ENCODE measurements at regions not wholly inside any gene's neighbourhood (a gene's known extent, or its start where the extent isn't known, plus 50 kb on each side); places are given as distances from the start of the nearest gene placed in this dataset.

DNA sequence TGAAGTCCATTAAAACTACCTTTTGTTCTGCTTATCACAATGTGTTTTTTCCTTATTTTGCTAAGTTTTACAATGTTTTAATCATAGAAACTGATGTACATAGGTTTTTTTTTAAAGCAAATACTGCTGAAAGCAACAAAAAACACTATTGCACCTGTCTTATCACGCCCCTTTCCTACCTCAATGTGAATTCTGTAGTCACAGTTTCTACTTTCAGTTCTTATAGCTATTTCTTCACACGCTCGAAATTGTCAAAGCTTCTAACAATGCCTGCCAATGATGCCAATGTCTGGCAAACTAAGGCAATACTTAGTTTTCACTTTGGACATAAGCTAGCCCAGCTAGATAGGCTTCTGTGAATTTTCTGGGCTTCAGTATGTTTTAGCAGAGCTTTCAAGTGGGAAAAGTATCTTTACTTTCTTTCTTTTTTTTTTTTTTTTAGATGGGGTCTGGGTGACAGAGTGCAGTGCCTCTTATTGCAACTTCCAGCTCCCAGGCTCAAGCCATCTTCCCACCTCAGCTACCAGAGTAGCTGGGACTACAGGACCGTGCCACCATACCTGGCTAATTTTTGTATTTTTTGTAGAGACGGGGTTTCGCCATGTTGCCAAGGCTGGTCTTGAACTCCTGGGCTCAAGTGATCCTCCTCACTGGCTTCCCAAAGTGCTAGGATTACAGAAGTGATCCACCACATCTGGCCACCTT lies 85.5 kb upstream of the HTR1B start:
- intact Hi-C loops (cut with micrococcal nuclease) (no loop called here), dilution Hi-C loops (cut with MboI; ENCODE audit: extremely low pct_ligation_motif_present, low sequenced_read_pairs) (no loop called here)
- CTCF ChIA-PET: no interaction called here

More for the DNA sequence above, 85.5 kb upstream of the HTR1B start:
- Histone ChIP-seq H3K9me3 (replicated peaks; ENCODE audit: control insufficient read depth, insufficient read depth, low read length) (no peaks in the 10 kb centered on the region), H3K79me2 (ENCODE audit: control insufficient read depth, insufficient read depth, low read length) (no peaks in the 10 kb centered on the region), H3K27me3 (ENCODE audit: control insufficient read depth in 2 of 2, insufficient read depth in 2 of 2, low read length in 2 of 2) (peaks cover 0 to 3% of the 10 kb centered on the region in 2 experiments), H3K4me2 (ENCODE audit: insufficient read depth, low read length) (no peak overlapping the region), H4K20me1 (replicated peaks; ENCODE audit: control insufficient read depth, extremely low read depth, insufficient read depth, low read length) (no peaks in the 10 kb centered on the region), H3K4me1 (ENCODE audit: control insufficient read depth, extremely low read depth, insufficient read depth, low read length) (no peaks in the 10 kb centered on the region), H3K4me3 (replicated peaks in 1 of 3; ENCODE audit: insufficient read depth in 1 of 3, low read depth in 1 of 3, low read length in 3 of 3) (no peak overlapping the region), H3K9ac (replicated peaks; ENCODE audit: extremely low read depth, insufficient read depth, low read length) (no peak overlapping the region), H3K36me3 (ENCODE audit: control insufficient read depth in 2 of 2, extremely low read depth in 1 of 2, insufficient read depth in 2 of 2, low read length in 2 of 2) (no peaks in the 10 kb centered on the region), H2AFZ (ENCODE audit: low read depth, low read length) (no peak overlapping the region), H3K27ac (ENCODE audit: insufficient read depth, low read depth, low read length) (no peak overlapping the region), H3K9me1 (replicated peaks; ENCODE audit: control insufficient read depth, extremely low read depth, insufficient read depth, low read length) (no peaks in the 10 kb centered on the region)
- FAIRE-seq: no peak
- no peak for TF ChIP-seq EZH2 (IDR thresholded peaks at IDR 0.05; ENCODE audit: borderline replicate concordance, low read depth, low read length, severe bottlenecking)
- no peak for TF ChIP-seq POLR2AphosphoS5 (IDR thresholded peaks at IDR 0.05; ENCODE audit: insufficient read depth, low read depth, low read length)
- TF ChIP-seq FOS (IDR thresholded peaks at IDR 0.05; ENCODE audit: borderline replicate concordance, insufficient read depth, low read length): no peak
- TF ChIP-seq, protein P1, sequence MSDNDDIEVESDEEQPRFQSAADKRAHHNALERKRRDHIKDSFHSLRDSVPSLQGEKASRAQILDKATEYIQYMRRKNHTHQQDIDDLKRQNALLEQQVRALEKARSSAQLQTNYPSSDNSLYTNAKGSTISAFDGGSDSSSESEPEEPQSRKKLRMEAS (IDR thresholded peaks at IDR 0.05; ENCODE audit: insufficient read depth, insufficient read length): no peak
- no peak for TF ChIP-seq GATA2 (IDR thresholded peaks at IDR 0.05; ENCODE audit: insufficient read depth, insufficient read length, low read depth, low read length)
- TF ChIP-seq JUN (IDR thresholded peaks at IDR 0.05; ENCODE audit: borderline replicate concordance, insufficient read depth, insufficient read length, low read depth): no peak
- TF ChIP-seq, protein P2, sequence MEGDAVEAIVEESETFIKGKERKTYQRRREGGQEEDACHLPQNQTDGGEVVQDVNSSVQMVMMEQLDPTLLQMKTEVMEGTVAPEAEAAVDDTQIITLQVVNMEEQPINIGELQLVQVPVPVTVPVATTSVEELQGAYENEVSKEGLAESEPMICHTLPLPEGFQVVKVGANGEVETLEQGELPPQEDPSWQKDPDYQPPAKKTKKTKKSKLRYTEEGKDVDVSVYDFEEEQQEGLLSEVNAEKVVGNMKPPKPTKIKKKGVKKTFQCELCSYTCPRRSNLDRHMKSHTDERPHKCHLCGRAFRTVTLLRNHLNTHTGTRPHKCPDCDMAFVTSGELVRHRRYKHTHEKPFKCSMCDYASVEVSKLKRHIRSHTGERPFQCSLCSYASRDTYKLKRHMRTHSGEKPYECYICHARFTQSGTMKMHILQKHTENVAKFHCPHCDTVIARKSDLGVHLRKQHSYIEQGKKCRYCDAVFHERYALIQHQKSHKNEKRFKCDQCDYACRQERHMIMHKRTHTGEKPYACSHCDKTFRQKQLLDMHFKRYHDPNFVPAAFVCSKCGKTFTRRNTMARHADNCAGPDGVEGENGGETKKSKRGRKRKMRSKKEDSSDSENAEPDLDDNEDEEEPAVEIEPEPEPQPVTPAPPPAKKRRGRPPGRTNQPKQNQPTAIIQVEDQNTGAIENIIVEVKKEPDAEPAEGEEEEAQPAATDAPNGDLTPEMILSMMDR (IDR thresholded peaks at IDR 0.05; ENCODE audit: extremely low read depth in 1 of 2, insufficient read depth in 1 of 2, low read depth in 1 of 2, low read length in 2 of 2): no peak
- no peak for TF ChIP-seq MYC (IDR thresholded peaks at IDR 0.05; ENCODE audit: low read depth, low read length)
- TF ChIP-seq POLR2A (IDR thresholded peaks at IDR 0.05; ENCODE audit: low read depth, low read length): no peak
- POLR2A ChIA-PET: no interaction called here
- no TSS peak for BruUV-seq (replicated peaks)
- DNase-seq (ENCODE audit: low read depth, low spot score): no peak

All from endothelial cell of umbilical vein (primary cell).